GM19397 (cell line): ENCODE measurements at regions not wholly inside any gene's neighbourhood (a gene's known extent, or its start where the extent isn't known, plus 50 kb on each side); places are given as distances from the start of the nearest gene placed in this dataset.
A peak's percentile ranks its signal among the peaks of the same experiment; 100 is the strongest.

Experiments
- ATAC-seq: cut with Tn5 transposase; IDR thresholded peaks from one replicate; pipeline ENCODE4 v1.9.1; 2021; ENCODE audit warnings: mild to moderate bottlenecking, moderate library complexity; ENCODE audit not compliant: unreplicated experiment

DNA sequence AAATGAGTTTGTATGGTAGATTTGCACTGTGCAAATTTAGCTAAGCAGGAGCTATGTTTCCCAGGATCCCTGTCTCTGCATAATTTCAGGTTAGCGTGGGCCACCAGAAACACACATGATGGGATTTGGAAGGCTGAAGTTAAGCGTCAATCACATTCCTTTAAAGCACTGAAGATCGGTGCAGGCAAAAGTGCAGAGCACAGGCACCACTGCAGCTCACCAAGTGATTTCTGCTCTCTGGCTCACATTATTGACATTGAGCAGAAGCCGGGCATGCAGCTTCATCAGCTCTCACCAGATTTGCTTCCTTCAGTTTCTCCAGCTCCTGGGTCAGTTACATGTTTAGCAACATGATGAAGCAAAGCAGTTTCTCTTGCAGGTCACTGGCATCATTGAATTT is 256.4 kb upstream of the TGFBR2 start:
- ATAC-seq, result no peak

DNA sequence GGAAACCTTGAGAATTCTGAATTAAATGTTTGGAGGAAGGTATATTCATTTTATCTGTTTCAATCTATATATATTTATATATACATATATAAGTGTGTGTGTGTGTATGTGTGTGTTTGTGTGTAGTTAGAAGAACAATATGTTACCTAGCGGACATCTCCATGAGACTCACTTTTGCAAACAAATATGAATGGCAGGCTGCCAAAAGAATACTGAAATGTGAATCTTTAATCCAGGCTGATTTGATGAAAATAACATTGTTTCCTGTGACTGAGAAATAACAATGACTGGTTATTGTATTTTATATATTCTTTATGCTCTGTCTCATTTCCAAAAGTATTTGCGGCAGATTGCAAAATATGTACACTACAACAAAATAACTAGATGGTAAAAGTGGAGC is 255.5 kb upstream of the TGFBR2 start:
- no peak for ATAC-seq

DNA sequence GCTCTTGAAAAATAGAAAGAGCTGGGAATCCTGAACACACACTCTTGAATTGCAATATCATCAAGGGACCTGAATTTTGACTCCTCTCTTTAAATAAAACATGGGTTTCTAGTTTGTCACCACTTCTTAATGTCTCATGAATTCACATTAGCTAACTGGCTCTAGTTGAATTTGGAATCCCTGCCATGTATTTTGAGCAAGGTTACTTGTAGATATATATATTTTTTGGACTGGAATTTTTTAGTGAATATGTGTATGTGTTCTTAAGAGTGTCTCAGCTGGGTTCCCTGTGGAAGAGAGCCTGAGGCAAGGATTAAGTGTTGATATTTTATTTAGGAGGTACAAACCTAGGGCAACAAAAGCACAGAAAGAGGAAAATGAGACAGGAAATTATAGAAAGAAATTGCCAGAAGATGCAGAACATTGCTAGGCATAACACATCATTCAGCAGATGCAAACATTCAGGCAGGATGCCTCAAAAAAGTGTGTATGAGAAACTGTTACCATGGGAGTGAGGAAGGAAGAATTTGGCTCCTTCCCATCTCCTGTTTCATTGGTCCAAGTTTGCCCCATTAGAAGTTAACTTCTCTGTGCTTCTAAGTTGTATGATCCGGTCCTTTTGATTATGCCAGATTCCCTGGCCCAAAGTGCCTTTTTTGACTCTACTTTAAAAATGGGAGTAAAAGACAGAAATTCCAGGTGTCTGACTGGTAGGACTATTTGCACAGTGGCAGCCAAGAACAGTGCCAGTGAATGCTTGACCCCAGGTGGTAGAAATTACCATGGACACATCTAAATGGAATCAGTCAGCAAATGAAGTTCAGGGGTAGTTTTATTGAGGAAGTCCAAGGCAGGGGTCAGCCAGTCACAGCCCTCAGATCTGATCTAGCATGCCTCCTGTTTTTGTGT is 253.7 kb upstream of the TGFBR2 start:
- no peak for ATAC-seq

DNA sequence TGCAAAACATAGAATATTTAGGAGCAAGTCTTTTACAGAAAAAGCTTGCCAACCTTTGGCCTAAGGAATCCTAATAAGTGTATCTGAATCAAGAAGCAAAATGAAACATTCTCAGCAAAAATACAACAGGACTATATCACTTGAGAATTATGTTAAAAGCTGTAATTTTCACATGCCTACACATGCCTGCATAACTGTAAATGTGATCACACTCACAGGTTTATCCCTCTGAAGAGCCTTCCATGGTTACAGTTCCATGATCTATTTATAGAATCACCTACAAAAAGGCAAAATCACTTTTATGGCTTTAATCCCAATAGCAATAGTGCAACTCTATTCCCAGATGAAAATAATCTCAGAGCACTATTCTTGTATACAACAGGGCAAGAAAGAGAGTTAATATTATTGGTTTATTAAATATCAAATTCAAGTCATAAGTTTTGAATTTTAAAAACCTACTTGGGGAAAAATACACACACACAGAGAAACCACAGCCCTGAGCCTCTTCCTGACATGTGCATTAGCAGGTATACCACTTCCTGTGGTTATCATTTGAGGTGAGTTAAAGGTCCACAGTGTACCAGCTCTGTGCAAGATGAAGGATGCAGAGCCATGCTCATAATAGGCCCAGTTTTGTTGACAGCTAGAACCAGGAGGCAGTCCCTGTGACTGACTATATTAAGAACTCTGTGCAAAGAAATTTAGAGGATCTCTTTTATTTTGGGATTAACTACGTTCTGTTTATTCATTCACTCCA is 252.5 kb upstream of the TGFBR2 start:
- ATAC-seq, result peak; percentile 96

GRCh38 chr3:30354513-30354912 is 251.9 kb upstream of the TGFBR2 start:
- ATAC-seq, result no peak

DNA sequence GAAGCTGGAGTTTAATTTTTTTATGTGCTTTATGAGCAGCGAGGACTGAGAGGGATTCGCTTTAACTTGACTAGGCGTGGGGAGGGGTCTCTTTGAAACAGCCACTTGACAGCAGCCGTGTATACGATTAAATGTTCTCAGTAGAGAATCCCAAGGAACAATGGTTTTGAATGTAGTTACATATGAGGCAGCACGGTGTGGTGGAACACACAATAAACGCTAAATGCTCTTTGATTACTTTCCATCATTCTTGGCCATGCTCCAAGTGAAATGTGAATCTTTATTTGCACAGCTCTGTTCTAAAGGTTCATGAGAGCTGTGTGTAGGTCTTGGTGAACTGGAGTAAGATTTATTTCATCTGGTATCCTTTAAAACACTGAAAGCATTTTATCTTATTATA is 251.4 kb upstream of the TGFBR2 start:
- no peak for ATAC-seq

DNA sequence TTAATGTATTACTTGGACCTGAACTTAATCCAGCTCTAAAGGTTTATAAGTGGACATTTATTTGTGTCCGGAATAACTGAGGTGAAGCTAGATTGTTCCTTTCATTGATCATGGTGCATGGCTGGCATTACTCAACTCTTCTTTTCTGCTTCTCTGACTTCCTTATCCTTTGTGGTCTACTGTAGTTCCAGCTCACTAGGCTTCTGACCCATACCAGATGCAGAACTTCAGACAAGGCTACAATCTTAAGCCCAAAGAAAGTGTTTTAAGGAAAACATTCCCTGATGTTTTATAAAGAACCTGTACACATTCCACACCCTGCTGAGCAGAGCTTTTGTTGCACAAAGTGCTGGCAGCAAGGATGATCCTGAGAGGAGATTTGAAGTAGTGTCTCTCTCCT is 250.8 kb upstream of the TGFBR2 start:
- ATAC-seq, result no peak

DNA sequence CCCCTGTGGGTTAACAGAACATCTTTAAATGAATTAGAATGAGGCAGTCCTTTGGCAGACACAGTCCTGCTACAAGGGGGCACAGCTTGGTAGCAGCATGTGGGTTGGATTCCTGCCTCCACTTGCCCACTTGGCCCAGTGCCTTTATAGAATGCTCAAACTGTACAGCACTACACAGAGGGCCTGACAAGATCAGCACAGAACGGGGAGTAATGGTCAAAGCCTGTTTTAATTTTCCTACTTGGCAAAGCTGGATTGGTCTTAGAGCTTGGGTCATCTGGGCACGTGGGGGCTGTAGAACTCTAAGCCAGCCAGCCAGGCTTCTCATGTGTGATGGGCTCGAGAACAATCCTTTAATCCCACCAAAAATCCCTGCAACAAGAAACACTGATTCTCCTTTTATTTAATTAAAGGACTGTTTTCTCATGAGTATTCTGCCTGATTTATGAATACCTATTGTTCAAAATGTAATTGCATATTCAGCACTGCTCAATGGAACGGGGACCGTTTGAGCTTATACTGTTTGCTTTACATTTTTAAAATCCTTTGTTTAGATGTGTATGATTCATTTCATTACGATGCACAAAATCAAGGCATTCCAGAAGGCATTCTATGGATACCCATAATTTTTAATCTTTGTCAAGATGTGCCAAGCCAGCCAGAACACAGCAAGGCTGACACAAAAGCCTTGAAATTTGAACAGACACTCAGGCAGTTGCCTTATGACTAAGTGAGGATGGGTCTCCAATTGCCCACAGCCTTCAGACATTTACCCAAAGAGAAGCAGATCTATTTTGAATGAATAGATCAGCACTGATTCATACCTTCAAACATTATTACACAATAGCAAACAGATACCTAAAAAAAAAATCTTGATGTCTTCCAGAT is 249.3 kb upstream of the TGFBR2 start:
- ATAC-seq, result no peak

- ATAC-seq, result no peak
These were observed 248.5 kb upstream of the TGFBR2 start for GRCh38 chr3:30357897-30358296.

DNA sequence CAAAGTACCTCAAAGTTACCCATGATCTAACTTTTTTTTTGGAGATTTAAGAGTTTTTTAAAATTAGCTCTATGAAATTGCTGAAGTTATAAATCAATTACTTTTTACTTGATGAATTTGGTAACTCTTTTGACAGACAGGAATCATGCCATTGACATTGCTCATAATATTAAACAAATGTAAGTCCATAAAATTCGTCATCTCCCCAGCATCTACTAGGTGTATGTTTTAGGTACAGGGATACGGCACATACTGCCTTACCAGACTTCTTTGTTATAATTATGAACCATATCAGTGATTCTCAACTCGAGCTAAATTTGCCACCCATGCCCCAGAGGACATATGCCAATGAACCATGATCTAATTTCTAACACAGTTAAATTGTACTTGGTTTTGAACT is 247.5 kb upstream of the TGFBR2 start:
- no peak for ATAC-seq

GRCh38 chr3:30368978-30369377 is 237.4 kb upstream of the TGFBR2 start:
- ATAC-seq, result no peak

GRCh38 chr3:30370681-30371271 is 235.6 kb upstream of the TGFBR2 start:
- no peak for ATAC-seq

- ATAC-seq, result no peak
These were observed 233.6 kb upstream of the TGFBR2 start for GRCh38 chr3:30372837-30373236.

GRCh38 chr3:30384546-30385072 is 221.8 kb upstream of the TGFBR2 start:
- ATAC-seq, result no peak

DNA sequence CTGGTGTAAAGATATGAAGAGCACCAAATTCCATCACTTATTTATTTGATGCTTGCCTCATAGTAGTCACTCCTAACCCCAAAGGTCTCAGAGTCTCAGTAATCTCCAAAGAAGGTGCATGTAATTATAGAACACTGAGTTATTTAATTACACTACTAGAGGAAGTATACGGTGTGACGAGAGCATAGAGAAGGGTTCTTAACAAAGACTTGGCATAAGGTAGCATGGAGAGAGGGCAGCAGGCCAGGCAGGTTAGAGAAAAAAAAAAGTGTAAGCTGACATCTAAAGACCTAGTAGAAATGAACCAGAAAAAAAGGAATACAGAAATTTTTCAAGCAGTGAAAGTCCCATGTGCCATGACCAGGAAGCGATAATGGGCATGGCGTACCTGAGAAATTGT is 213.3 kb upstream of the TGFBR2 start:
- ATAC-seq, result no peak

DNA sequence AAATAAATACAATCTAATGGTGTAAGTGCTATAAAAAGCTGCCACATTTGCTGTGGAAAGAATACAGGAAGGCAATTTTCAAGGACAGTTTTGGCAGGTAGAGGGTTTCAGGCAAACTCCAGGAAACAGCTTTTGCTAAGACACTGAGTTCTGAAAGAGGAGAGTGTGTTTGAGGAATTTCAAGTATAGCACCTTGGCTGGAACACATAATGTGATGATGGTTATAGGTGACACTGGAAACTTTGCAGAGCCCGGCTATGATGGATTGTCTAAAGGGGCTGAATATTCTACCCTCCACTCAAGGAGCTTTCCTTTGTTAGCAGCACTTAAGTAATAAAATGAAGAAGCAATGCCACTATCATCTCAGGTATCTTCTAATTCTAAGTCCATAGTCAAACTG is 209.4 kb upstream of the TGFBR2 start:
- no peak for ATAC-seq

DNA sequence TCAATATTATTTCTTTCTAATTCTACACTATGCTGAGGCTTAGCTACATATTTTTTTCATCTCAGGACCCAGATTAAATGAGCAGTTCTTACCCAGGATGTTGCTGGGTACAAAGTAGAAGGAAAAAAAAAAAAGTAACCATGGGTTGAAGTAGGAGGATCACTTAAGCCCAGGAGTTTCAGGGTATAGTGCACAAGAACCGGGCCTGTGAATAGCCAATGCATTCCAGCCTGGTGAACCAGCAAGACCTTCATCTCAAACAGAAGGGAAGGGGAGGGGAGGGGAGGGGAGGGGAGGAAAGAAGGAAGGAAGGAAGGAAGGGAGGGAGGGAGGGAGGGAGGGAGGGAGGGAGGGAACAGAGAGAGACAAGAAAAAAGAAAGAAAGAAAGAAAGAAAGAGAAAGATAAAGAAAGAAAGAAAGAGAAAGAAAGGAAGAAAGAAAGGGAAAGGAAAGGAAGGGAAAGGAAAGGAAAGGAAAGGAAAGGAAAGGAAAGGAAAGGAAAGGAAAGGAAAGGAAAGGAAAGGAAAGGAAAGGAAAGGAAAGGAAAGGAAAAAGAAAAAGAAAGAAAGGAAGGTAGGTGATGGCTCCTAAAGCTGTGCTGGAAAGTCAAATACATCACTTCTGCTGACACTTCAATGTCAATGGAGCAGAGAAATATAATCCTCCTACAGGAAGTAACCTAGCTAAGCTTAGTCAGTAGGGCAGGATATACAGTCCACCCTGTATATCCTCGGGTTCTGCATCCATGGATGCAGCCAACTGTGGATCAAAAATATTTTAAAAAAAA is 206.8 kb upstream of the TGFBR2 start:
- no peak for ATAC-seq

DNA sequence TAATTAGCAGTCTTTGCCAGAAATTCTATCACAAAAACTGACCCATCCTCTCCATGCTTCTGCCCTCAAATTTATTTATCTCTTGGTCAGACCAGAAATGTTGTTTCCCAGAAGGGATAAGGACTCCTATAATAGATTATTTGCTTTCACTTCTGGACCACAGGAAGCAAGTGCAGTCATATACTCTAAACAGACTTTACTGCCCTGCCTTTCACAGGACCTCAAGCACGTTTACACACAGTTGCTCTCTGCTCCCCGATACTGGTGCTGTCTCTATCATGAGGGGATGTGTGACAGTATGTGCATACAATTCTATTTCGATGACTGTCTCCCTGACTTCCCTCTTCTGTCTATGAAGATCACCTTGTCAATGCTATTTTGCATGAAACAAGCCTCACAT is 205.5 kb upstream of the TGFBR2 start:
- ATAC-seq, result no peak

- ATAC-seq, result no peak
These were observed 204.4 kb upstream of the TGFBR2 start for GRCh38 chr3:30401971-30402370.

DNA sequence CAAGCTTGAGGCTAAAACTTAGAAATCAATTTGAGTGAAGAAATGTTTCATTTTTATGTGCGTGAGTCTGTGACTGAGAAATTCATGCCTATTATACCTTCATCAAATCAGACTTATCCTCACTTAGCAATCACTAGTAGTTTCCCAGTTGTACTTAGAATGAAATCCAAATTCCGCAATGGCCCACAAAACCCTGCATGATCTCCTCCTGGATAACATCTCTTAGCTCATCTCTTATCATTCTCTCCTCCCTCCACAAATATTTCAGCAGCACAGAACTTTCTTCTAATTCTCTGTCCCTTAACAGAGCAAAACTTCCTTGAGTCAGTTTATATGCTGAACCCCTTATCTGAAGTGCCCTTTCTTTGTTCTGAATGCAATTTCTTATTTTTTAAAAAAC is 198.8 kb upstream of the TGFBR2 start:
- no peak for ATAC-seq
